NCI-H1436 (cell line): ENCODE measurements at regions not wholly inside any gene's neighbourhood (a gene's known extent, or its start where the extent isn't known, plus 50 kb on each side); places are given as distances from the start of the nearest gene placed in this dataset.
"Not testable (repeated sequence)": the region's sequence is repeated elsewhere in the genome, so short reads cannot be mapped to it uniquely, and the experiment has no call there.

ENCODE experiments used
- DNase-seq: peaks from one replicate; lab custom pipeline; 2025; lab: John Stamatoyannopoulos, UW

DNA sequence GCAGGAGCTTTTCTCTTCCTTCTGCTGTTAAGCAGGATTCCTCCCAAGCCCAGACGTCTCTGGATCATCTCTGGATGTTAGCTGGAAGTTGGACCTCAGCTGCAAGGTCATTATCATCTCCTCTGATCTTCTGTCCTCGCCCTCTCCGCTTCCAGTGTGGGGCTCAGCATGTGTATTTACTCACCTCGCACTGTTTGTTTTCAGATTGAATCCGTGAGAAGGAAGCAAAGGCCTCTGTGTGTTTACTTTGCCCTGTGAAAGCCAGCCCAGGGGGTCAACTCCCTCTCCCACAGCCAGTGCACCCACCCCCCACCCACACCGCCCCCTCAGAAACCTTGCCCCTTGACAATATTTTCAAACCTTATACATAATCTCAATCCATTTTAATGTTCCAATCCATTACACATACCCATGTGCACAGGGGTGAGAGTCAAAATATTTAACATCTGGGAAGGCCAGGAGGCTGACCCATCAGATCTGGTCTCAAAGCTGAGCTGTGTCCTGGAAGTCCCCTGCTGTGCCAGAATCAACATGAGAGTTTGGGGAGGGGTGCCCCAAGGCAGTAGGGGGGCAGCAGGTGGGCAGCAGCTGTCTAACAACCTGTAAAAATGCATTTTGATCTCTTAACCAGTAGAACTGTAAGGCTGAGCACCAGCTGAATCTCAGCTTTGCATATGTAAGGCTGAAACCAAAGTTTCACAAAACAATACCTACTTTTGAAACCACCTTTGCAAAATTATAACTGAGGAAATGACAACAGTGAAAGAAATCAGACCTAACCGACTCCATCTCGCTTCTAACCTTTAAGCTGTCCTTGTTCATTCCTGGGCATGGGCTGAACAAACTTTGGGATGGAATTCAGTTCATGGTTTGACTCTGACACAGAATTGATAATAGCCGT lies 157.9 kb downstream of the ZNF664 start:
- no peak for DNase-seq

DNA sequence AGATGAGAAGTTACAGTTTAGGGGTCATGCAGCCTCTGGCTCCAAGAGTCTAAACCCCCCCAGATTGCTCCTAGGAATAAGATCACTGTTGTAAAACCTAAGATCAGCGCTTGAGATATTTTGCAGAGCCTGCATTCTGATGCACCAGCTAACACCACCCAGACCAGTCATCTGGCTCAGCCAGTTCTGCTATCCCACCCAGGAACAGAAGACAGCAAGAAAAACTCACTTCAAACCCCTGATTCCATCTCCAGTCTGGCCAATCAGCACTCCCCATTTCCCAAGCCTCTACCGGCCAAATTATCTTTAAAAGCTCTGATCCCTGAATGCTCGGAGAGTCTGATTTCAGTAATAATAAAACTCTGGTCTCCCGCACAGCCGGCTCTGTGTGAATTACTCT lies 158.6 kb downstream of the ZNF664 start:
- no peak for DNase-seq

DNA sequence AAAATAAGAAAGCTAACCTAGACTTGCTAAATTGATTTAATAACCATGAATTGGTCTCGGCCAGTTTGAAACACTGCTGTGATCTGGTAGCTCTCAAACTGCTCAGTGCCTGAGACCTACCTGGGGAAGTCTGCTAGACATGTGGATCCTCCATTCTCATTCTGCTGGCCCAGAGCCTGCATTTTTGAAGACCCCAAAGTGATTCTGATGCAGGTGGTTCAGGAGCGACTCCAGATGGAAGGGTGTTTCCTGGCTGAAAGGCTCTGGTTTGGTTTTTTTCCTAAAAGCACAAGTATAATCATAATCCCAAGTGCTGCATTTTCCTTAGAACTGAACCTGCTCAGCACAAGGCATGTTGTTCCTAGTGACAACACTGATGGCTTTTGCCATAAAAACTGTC lies 159.5 kb downstream of the ZNF664 start:
- DNase-seq, result no peak

DNA sequence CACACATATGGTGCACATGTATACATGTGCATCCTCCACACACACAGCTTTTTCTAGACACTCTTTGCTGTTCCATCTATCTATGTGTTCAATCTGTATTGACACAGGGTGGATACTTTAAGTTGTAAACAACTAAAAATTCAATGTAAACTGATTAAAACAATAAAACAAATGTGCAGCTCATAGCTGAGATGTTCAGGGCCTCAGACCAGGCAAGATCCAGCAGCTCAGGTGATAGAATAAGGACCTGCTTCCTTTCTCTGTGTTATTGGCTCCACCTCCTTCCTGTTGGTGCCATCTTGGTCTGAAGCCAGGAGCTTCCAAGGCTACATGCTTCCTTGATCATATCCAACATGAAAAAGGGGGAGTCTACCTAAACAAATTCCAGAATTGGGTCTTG lies 158.1 kb upstream of the RFLNA start:
- no peak for DNase-seq

DNA sequence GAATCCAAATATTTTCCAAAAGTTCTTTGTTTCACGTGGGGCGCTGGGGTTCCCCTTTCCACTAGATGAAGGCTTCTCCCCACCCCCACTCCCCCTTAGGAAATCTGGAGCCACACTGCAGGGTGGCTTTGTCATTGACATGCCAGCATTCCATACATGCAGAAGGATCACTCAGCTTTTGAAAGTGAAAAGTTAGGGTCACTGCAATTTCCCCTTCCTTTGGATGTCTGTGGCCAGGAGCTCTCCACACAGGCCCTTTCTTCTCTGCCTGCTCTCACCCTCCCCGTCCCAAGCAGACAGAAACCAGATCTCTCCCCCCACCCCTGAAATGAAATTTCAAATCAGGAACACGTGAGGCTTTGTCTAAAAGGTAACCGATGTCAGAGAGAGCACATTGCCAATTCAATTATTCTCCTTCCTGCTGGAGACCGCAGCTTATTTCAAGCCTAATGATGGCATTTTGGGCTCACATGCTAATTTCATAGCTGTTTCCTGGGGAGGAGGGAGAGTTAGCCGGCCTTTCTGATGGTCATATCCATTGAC lies 153.9 kb upstream of the RFLNA start:
- DNase-seq, result no peak

DNA sequence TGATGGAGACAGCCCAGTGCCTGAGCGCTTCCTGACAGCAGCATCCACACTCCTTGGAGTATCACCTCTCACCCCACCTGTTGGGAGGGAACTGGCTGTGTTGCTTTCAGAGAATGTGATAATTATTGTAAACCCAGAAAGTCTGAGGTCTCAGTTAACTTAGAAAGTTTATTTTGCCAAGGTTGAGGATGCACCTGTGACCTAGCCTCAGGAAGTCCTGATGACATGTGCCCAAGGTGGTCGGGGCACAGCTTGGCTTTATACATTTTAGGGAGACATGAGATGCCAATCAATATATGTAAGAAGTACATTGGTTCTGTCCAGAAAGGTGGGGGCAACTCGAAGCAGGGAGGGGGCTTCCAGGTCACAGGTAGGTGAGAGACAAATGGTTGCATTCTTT lies 153.3 kb upstream of the RFLNA start:
- DNase-seq, result not testable (repeated sequence)

DNA sequence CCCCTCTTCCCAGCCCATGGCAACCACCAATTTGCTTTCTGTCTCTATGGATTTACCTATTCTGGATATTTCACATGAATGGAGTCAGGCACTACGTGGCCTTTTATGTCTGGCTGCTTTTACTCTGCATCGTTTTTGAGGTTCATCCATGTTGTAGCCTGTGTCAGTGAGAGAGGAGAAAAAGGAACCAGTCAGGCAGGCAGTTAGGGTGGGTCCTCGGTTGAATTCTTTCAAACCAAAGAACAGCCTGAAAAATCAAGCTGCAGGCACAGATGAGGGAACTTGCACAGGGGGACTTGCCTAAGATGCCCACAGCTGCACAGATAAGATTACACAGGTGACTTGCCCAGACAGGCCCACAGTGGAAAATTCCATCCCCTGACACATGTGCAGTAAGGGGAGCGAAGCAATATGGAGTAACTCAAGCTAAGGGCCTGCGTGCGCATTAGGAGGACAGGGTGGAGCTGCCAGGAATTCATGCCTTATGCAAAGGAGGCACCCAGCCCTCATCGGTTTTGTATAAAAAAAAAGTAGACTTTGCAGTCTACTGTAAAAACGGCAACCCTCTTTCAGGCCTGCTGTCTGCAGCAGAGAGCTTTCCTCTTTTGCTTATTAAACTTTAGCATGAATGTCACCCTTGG lies 152.4 kb upstream of the RFLNA start:
- no peak for DNase-seq

DNA sequence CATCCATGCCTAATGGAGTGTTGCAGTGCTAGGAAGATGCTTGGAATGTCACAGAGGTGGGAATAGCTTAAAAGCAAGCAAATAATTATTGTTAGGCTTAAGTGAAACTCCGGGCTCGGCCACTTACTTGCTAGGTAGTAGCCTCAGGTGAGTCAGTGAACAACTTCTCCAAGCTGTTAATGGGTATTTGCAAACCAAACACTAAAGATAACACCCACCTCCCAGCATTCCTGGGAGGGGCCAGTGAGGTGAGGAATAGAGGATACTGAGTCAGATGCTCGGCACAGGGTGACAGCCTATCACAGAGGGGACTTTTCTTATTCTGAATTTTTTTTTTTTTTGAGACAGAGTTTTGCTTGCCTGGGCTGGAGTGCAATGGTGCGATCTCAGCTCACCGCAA lies 151.2 kb upstream of the RFLNA start:
- DNase-seq, result no peak

DNA sequence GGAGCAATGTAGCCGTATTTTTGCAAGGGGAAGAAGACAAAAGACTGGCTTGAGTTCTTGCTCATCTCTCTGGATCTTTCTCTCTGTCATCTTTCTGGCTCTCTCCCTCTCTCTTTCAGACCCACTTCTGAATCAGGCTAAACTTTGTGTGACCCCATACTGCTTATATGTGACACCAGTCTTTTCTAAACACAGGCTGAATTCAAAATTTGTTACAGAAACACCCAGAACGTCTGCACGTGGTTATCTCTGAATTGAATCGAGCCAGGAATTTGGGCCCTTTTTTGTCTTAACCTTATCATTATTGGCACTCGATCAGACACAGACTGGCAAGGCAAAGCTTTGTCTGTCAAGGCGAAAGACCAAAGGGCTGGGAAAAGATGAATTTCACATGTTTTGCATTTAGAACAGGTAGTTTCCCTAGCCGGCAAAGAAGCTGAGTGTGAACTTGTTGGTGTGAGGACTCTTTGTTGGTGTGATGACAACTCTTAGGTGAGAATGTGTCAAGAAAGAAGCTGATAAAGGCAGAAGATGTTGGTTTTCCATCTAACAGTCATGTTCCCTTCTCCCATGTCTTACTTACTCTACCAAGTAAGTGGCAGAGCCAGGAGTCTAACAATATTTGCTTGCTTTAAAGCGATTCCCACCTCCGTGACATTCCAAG lies 150.2 kb upstream of the RFLNA start:
- no peak for DNase-seq

DNA sequence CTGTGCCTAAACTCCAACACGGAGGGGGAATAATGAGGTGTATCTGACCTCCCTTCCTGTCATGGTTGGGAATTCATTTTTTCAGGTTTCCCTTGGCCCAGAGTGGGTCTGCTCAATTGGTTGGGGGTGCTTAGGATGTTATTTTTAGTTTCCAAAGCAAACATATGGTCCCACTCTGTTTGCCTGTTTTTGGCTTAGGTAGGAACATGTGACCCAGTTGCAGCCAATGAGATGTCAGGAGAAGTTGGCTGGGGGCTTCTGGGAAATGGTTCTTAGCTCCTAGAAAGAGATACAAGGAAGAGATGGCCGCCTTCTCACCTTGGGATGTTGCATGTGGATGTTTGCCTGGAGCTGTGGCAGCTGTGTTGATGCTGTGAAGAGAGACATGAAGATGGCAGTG lies 147.9 kb upstream of the RFLNA start:
- DNase-seq, result no peak

DNA sequence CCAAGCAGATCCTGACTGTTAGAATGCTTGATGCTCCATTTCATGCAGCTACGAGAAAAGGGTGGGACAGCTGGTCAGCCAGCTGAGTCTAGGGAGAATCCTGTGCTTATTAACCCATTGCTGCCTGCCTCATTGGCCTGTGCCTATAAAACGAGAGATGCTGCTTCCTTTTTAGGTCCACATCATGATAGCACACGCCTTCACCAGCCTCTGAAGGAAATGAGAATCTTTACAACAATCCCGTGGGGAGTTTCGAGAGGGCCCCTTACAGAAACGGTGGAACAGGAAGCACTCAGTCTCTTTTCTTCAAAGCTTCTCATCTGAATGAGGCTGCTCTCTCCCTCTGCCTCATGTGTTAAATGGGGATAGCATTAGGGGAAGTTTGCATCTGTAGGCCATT lies 147.3 kb upstream of the RFLNA start:
- DNase-seq, result peak; percentile 62

DNA sequence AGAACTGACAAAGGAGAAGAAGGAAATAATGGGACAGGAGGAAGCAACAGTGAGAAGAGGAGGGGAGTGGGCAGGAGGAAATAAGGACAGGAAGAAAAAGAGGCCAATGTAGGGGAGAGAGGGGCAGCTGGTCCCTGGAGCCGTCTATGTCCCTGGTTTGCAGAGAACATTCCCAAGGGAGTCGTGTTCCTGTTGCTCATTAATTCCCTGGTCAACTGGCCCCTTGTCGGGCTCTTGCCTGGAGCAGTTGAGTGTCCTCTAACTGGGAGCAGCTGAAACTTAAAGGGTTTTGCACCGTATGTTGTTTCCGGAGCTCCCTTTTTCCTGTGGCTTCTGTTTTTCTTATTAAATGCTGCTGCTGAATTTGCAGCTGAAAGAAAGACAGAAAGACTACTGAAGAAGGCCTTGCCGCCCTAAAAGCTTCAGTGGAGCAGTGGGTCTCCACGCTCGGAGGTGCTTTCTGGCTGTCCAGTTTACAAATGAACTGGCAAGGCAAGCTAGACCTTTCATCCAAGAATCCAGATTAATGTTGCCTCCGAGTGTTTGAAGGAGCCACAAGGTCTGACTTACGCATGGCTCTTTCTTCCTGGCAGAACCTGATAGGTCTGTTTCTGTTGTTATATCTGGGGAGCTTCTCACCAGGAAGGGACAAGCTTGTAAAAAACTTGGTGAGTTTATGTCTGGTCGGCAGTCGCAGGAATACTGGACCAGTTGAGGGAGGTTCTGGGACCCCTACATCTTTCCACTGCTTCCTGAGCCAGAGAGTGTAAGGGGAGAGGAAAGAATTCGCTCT lies 146.2 kb upstream of the RFLNA start:
- DNase-seq, result no peak

DNA sequence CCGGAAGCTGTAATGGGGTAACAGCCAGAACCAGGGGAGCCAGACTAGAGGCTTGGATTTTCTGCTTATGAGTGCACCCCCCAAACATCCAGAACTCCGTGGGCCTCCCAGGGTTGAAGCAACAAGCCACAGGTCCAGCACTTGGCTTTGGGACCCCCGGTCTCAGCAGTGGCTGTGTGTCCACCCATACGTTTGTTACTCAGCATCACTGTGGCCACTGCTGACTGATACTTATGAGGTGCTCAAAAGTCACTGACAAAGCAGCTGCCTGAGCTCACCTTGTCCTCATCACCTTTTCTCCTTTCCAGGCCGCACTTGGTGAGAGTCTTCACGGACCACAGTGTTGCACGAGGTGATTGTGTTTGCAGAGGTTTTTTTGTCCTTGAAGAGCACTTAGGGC lies 145.6 kb upstream of the RFLNA start:
- DNase-seq, result no peak

DNA sequence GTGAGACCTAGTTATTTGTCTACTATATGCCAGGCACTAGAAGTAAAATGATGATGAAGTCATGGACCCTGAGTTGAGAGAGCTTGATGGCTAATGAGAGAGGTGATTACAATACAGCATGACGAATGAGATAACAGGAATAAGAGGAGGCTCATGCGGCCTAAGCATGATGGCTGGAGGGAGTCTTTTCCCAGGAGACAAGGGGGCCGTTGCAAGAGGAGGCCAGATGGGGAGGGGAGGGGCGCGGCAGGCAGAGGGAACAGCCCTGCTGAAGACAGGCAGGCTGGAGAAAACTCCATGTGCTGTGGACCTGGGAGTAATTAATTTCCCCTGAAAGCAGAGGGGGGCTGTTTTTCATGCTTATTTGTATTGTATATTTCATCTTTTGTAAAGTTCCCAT lies 144.7 kb upstream of the RFLNA start:
- peak; percentile 21 for DNase-seq

DNA sequence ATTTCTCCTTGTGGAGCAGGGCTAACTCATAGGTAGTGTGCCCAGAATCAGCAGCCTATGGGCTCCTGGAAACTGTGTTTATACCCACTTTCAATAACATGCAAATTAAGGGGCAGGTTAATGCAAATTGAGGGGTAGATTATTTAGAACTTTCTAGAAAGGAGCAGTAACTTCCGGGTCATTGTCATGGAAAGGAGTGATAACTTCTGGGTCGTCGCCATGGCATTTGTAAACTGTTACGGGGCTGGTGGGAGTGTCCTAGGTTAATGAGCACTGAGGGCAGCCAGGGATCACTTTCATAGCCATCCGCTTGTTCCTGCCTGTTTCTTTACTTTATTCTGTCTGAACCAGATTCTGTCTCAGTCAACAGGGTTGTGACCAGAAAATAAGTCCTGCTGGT lies 143.3 kb upstream of the RFLNA start:
- DNase-seq, result no peak

DNA sequence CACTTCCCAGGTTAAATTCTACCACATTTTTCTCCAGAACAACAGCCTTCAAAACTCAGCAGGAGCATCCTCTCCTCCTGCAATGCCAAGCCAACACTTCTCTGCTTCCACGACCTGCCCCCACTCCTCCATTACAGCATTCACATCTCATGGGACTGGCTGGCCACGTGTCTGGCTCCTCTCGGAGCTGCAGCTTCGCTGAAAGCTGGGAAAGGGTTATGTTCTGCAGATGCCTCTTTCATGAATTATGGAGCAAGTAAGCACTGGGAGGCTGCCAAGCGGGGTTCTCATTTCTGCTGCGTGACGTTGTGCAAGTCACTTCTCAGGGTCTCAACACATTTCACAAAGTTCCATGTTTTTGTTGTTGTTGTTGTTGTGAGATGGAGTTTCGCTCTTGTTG lies 142.2 kb upstream of the RFLNA start:
- no peak for DNase-seq

DNA sequence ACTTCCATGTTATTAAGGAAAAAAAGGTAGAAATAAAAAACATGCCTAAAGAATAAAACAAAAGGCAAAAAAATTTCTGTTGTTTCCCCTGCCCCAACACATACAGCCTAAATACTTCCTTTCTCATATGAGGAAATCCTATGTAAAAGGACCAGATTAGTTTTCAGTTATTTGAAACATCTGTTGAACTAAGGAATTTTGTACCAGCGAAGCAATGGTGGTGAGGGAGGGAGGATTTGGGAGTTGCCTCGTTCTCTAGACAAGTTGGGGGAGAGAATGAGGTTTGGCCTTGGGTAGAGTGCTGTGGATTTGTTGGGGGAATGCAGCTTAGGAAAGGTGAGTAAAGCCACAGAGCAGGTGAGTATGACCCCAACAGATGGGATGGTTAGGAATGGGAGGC lies 141.5 kb upstream of the RFLNA start:
- no peak for DNase-seq

DNA sequence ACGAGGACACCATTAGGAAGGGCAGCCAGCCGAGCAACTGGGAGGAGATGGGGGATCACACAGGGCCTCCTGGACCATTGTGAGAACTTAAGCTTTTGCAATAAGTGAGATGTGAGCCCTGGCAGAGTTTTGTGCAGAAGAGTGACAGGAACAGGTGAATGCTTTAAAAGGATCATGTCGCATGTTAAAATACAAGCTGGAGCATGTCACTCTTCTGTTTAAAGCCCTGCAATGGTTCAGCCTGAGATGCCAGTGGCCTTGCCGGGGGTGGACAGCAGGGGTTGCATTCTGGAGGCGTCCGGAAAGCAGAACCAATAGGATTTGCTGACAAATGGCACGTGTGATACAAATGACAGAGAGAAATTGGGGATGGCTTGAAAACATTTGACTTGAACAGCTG lies 137.5 kb upstream of the RFLNA start:
- no peak for DNase-seq

DNA sequence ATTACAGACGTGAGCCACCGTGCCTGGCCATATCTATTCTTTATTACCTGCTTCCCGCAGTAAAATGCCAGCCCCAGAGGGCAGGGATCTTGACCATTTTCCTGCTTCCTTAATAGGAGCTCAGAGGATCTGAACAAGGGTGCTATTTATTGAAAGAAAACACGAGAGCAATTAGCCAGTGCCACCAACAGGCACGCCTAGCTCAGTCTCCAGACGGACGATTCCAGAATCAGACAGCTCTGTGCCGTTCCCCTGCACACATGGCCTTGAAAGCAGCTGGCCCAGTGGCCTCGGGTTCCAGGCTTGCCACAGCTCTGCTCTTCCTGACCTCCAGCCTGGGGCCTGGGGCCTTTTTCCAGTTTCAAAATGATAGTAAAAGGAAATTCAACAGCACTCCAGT lies 135.2 kb upstream of the RFLNA start:
- DNase-seq, result no peak

DNA sequence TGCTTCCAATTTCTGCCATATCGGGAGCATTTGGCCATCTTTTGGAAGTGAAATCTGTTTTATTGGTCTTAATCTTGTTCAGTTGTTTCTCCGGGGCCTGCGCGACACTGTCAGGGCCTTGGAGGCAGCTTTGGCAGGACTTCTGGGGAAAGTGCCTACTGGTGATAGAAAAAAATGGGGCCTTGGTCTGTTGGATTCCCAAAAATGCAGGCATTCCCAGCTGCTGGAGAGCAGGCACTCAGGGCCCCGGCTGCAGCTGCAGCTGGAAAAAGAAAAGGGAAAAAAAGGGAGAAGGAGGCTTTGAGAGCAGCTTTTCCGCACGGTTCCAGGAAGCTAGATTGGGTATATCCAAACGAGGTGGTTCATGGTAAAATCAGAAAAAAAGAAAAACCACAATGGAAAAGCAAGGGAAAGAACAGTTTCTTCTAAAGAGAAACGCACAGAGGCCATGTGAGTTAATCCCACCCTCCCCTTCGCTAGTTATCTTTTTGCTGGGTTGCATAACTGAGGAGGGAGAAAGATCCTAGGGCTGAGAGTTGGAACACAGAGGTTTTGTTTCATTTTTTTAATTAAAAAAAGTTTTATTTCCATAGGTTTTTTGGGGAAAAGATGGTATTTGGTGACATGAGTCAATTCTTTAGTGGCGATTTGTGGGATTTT lies 134.7 kb upstream of the RFLNA start:
- no peak for DNase-seq

DNA sequence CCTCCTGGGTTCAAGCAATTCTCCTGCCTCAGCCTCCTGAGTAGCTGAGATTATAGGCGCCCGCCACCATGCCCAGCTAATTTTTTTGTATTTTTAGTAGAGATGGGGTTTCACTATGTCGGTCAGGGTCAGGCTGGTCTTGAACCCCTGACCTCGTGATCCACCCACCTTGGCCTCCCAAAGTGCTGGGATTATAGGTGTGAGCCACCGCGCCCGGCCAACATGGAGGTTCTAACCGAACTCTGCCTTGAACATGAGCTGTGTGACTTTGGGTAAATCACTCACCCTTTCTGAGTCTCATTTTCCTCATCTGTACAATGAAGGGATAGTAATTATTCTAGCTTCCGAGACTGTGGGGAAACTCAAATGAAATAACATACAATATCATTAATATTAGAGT lies 133.5 kb upstream of the RFLNA start:
- not testable (repeated sequence) for DNase-seq
